T-helper 1 cell treated with Interleukin-12 subunit alpha and Interleukin-12 subunit beta and Interleukin-4 antibody, amounts not matched to agents 30 μg/mL and 1 μg/mL, for 36 hours (primary cell): ENCODE measurements at regions not wholly inside any gene's neighbourhood (a gene's known extent, or its start where the extent isn't known, plus 50 kb on each side); places are given as distances from the start of the nearest gene placed in this dataset.

ENCODE experiments used
- H3K27ac Mint-ChIP-seq: one replicate; pipeline ENCODE4 v1.8.0; 2021; ENCODE audit warnings: mild to moderate bottlenecking, mixed read lengths
- H3K27me3 Mint-ChIP-seq: one replicate; pipeline ENCODE4 v1.8.0; 2021; ENCODE audit warnings: low read depth, mixed read lengths
- H3K36me3 Mint-ChIP-seq: one replicate; pipeline ENCODE4 v1.8.0; 2021; ENCODE audit warnings: low read depth, mixed read lengths
- H3K4me1 Mint-ChIP-seq: one replicate; pipeline ENCODE4 v1.8.0; 2021; ENCODE audit warnings: low read depth, mixed read lengths
- H3K4me3 Mint-ChIP-seq: one replicate; pipeline ENCODE4 v1.8.0; 2021; ENCODE audit warnings: mild to moderate bottlenecking, moderate library complexity, mixed read lengths
- H3K9me3 Mint-ChIP-seq: one replicate; pipeline ENCODE4 v1.8.0; 2021; ENCODE audit warnings: mixed read lengths

DNA sequence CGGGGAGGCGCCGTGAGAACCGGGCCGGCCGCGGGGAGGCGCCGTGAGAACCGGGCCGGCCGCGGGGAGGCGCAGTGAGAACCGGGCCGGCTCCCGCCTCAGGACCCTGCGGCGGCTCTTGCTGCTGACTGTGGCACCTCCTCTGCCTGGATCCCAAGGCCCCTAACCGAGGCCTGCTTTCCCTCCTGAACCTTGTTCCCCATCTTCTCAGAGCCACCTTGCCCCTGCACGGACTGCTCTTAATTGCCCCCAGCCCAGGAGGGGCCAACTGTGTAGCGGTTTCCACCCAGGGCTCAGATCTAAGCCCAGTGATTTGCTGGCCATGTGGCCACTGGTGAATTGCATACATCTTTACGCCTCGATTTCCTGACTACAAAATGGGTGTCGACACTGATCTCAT, 112.2 kb upstream of the B3GAT1 start:
- no peaks in the 10 kb centered on the region for H3K4me1 Mint-ChIP-seq
- H3K36me3 Mint-ChIP-seq = no peaks in the 10 kb centered on the region
- no peak overlapping the region for H3K27ac Mint-ChIP-seq
- H3K4me3 Mint-ChIP-seq = no peak overlapping the region
- H3K9me3 Mint-ChIP-seq = no peaks in the 10 kb centered on the region
- H3K27me3 Mint-ChIP-seq = no peaks in the 10 kb centered on the region

- Mint-ChIP-seq H3K4me1 (no peaks in the 10 kb centered on the region), H3K9me3 (no peaks in the 10 kb centered on the region), H3K36me3 (no peaks in the 10 kb centered on the region), H3K27me3 (no peaks in the 10 kb centered on the region), H3K4me3 (no peak overlapping the region), H3K27ac (no peak overlapping the region)
These were observed 110.9 kb upstream of the B3GAT1 start for GRCh38 chr11:134522782-134523570.

GRCh38 chr11:134521452-134522289, 109.6 kb upstream of the B3GAT1 start:
- Mint-ChIP-seq H3K4me1 (no peaks in the 10 kb centered on the region), H3K9me3 (no peaks in the 10 kb centered on the region), H3K4me3 (no peak overlapping the region), H3K36me3 (no peaks in the 10 kb centered on the region), H3K27ac (peak overlapping the region; percentile 29), H3K27me3 (no peaks in the 10 kb centered on the region)

DNA sequence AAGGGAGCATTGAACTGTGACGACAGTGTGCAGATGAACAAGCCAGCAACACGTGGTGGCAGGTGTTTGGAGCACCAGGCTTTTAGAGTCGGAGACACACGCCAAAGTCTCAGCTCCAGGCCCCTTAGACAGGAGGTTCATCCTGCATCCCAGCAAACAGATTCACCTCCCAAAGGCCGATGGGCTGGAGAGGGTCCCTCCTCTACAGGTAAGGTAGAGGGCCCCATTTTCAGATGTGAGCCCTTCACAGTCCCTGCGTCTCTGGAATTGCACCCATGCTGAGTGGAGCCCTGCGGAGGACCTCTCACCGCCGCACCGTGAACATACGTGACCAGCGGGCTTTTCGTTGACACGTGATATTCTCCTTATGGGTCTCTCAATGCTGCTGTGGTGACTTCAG, 109.0 kb upstream of the B3GAT1 start:
- Mint-ChIP-seq H3K27ac (no peak overlapping the region), H3K4me3 (no peak overlapping the region), H3K4me1 (no peaks in the 10 kb centered on the region), H3K9me3 (no peaks in the 10 kb centered on the region), H3K27me3 (no peaks in the 10 kb centered on the region), H3K36me3 (no peaks in the 10 kb centered on the region)

- no peaks in the 10 kb centered on the region for H3K4me1 Mint-ChIP-seq
- no peaks in the 10 kb centered on the region for H3K36me3 Mint-ChIP-seq
- no peak overlapping the region for H3K27ac Mint-ChIP-seq
- H3K27me3 Mint-ChIP-seq = no peaks in the 10 kb centered on the region
- no peaks in the 10 kb centered on the region for H3K9me3 Mint-ChIP-seq
- H3K4me3 Mint-ChIP-seq = no peak overlapping the region
These were observed 107.7 kb upstream of the B3GAT1 start for GRCh38 chr11:134519788-134520187.

DNA sequence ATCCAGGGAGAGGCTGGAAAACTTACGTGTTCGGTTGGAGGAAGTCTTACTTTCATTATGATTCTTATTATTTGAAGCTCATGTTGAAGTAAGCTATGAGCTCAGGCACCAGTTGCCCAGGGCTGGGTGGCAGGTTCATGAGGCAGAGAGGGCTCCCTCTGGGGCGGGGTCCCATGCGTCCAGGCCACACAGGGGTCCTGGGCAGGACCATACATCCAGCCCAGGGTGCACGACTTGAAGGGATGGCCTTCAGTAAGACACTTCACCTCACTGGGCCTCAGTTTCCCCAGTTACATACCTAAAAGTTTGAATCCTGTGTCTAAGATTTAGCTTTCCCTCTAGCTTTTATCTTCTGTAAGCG, 107.3 kb upstream of the B3GAT1 start:
- no peak overlapping the region for H3K27ac Mint-ChIP-seq
- no peaks in the 10 kb centered on the region for H3K9me3 Mint-ChIP-seq
- H3K4me1 Mint-ChIP-seq = no peaks in the 10 kb centered on the region
- H3K36me3 Mint-ChIP-seq = no peaks in the 10 kb centered on the region
- H3K4me3 Mint-ChIP-seq = no peak overlapping the region
- no peaks in the 10 kb centered on the region for H3K27me3 Mint-ChIP-seq

DNA sequence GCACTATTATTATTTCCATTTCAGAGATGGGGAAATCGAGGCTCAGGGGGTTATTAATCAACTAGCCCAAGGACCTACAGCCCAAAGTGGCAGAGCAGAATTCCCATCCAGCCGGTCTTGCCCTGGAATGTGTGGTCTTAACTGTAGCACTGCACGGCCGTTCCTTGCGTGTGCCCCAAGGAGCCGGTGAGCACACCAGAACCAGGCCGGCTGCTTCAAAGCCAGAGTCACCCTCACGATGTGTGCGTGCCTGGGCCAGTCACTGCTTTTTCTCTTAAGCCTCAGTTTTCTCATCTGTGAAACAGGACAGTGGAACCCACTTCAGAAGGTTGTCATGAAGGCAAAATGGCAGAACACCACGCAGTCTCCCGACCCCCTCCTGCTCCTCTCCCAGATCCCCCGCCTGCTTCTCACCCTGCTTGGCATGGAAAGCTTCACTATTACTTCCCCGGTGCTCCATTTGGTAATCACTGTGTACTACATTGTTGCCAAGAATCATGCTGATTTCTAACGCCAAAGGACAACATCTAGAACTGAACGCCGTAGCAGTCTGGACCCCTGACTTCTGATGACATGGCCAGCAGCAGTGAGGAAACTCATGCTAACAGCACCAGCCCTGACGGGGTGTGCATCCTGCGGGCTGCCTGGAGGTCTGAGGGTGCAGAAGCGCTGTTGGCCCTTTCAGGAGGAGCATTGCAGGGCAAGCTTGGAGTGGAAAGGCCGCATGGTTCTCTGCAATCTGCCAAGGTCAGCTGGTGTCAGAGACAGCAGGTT, 106.8 kb upstream of the B3GAT1 start:
- no peak overlapping the region for H3K27ac Mint-ChIP-seq
- no peak overlapping the region for H3K4me3 Mint-ChIP-seq
- no peaks in the 10 kb centered on the region for H3K9me3 Mint-ChIP-seq
- H3K36me3 Mint-ChIP-seq = no peaks in the 10 kb centered on the region
- no peaks in the 10 kb centered on the region for H3K4me1 Mint-ChIP-seq
- no peaks in the 10 kb centered on the region for H3K27me3 Mint-ChIP-seq

GRCh38 chr11:134517621-134518293, 105.7 kb upstream of the B3GAT1 start:
- Mint-ChIP-seq H3K4me1 (no peaks in the 10 kb centered on the region), H3K27me3 (no peaks in the 10 kb centered on the region), H3K4me3 (no peak overlapping the region), H3K9me3 (no peaks in the 10 kb centered on the region), H3K27ac (no peak overlapping the region), H3K36me3 (no peaks in the 10 kb centered on the region)

DNA sequence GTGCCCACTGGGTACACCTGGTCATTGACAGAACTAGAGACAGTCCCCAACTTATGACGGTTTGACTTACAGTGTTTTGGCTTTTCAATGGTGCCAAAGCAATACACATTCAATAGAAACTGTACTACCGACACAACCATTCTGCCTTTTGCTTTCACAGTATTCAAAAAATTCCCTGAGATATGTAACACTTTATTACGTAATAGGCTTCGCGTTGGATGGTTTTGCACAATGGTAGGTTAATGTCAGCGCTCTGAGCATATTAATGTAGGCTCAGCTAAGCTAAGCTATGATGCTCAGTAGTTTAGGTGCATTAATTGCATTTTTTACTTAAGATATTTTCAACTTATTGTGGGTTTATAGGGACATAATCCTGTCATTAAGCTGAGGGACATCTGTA, 105.1 kb upstream of the B3GAT1 start:
- Mint-ChIP-seq H3K36me3 (no peaks in the 10 kb centered on the region), H3K4me1 (no peaks in the 10 kb centered on the region), H3K27ac (no peak overlapping the region), H3K27me3 (no peaks in the 10 kb centered on the region), H3K4me3 (no peak overlapping the region), H3K9me3 (no peaks in the 10 kb centered on the region)

GRCh38 chr11:134516529-134516928, 104.5 kb upstream of the B3GAT1 start:
- Mint-ChIP-seq H3K27ac (no peak overlapping the region), H3K9me3 (no peaks in the 10 kb centered on the region), H3K4me1 (no peaks in the 10 kb centered on the region), H3K27me3 (no peaks in the 10 kb centered on the region), H3K4me3 (no peak overlapping the region), H3K36me3 (no peaks in the 10 kb centered on the region)

DNA sequence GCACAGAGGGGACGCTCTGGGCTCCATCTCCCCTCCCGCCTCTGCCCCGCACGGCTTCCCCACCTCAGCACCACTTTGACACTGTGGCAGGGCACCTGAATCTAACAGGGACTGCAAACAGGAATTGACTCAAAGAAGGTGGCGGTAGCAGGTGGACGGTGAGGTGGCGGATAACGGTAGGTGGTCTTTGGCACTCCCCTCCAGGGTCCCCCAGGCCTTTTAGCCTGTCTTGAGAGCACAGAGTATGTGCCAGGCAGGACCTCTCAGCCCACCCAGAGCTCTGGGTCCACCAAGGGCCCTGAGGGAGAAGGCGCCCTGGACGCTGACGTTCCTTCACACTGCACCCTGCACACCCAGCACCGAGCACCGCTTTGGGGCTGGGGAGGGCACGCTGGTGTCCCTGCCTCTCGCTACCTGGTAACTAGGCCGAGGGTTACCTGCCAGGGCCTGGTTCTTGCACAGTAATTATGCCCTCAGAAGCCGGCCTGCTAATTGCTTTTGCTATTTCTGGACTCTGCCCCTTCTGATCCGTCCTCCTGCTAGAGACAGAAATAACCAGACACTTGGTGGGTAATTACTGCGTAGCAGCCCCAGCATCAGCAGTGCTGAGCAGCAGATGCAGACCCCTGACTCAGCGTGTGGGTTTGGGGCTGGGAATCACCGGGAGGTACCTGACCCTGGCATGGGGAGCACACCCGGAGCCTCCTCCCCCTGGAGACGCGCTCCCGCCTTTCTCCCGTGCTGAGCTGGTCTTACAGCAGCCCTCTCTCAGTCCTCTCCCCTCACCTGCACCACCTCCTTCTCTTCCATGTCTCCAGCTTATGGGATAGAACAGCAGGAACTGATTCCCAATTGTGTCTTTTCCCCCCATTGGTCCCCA, 103.3 kb upstream of the B3GAT1 start:
- Mint-ChIP-seq H3K4me3 (no peak overlapping the region), H3K36me3 (no peaks in the 10 kb centered on the region), H3K4me1 (no peaks in the 10 kb centered on the region), H3K9me3 (no peaks in the 10 kb centered on the region), H3K27ac (no peak overlapping the region), H3K27me3 (no peaks in the 10 kb centered on the region)

DNA sequence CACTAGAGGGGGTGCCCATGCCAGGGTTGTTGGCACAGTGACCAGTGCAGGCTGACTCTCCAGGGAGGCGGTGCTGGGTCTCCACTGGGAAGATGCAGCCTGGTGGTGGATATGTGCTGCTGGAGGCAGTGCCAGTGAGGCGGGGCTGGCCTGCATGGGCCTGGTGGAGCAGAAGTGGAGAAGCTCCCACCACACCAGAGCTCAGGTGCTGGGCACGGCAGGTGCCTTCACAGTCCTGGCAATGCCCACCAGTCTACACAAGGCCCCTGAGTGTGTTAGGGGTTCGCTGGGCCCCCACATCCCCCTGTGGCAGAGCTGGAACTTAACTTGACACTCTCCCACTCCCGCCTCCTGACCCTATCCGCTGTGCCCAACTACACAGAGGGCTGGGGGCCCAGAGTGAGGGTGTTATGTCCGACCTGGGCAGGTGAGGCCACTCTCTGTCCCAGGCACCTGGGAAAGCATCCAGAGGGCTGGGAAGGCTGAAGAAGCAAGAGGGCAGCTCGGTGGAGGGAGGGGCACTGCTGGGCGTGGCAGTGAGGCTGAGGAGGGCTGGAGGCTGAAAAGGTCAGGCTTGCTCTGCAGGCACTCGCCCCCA, 102.4 kb upstream of the B3GAT1 start:
- Mint-ChIP-seq H3K27ac (no peak overlapping the region), H3K4me3 (no peak overlapping the region), H3K27me3 (no peaks in the 10 kb centered on the region), H3K9me3 (no peaks in the 10 kb centered on the region), H3K4me1 (no peaks in the 10 kb centered on the region), H3K36me3 (no peaks in the 10 kb centered on the region)

DNA sequence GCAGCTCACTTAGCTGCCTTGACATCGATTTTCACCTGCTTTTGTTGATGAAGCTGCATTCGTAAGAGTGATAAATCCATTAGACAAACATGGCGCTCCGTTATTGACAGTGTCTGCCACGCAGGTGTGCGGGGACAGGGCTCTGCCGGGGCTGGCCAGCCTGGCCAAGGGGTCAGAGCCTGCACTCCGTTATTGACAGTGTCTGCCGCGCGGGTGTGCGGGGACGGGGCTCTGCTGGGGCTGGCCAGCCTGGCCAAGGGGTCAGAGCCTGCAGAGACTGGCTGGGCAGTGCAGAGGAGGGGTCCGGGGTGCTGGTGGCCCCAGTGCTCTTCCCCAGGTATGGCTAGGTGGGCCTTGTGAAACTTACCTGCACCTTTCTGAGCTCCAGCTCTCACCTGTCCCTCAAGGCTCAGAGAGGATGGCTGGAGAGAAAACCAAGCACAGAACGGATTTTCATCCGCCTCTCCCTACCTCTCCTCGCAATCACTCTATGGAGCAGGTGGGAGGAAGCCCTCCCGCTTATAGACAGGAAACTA, 101.6 kb upstream of the B3GAT1 start:
- Mint-ChIP-seq H3K36me3 (no peaks in the 10 kb centered on the region), H3K4me3 (no peak overlapping the region), H3K9me3 (no peaks in the 10 kb centered on the region), H3K27me3 (no peaks in the 10 kb centered on the region), H3K4me1 (no peaks in the 10 kb centered on the region), H3K27ac (no peak overlapping the region)
